AG09309 (cell line): ENCODE measurements at regions not wholly inside any gene's neighbourhood (a gene's known extent, or its start where the extent isn't known, plus 50 kb on each side); places are given as distances from the start of the nearest gene placed in this dataset.
"Not testable (repeated sequence)": the region's sequence is repeated elsewhere in the genome, so short reads cannot be mapped to it uniquely, and the experiment has no call there.

Source experiments
- DNase-seq: peaks from one replicate; pipeline ENCODE4 v3.0.0-alpha.2; 2010; ENCODE audit warnings: low read depth
- H3K4me3 ChIP-seq: 2 replicates; pipeline ENCODE4 v1.5.1; 2011; ENCODE audit warnings: mild to moderate bottlenecking, low read depth, low read length, moderate library complexity; ENCODE audit not compliant: control insufficient read depth
- TF ChIP-seq, protein P1 (sequence below): IDR thresholded peaks from 2 replicates; pipeline ENCODE4 v1.5.1; 2011; ENCODE audit warnings: mild to moderate bottlenecking, low read depth, low read length, inconsistent platforms; ENCODE audit not compliant: insufficient read depth, control insufficient read depth; ENCODE audit errors: missing control alignments

DNA sequence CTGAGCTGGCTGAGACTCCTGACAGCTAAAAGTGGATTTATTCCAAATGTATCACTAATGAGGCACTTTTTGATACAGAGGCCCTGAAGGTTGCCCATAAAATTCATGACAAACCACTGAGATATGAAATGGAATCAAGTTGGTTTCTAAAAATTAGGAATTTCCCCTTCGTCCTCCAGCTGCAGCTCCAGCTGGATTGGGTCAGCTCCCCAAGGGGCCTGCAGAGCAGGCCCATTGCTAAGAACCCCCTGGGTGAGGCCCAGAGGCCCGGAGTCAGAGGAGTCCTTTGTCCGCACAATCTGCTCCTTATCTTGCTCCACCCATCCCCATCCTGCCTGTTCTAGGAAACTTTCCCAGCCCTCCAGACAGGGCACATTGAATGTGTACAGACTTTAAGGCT is 163.5 kb upstream of the TOP1 start:
- H3K4me3 ChIP-seq = no peak overlapping the region
- TF ChIP-seq, protein P1, sequence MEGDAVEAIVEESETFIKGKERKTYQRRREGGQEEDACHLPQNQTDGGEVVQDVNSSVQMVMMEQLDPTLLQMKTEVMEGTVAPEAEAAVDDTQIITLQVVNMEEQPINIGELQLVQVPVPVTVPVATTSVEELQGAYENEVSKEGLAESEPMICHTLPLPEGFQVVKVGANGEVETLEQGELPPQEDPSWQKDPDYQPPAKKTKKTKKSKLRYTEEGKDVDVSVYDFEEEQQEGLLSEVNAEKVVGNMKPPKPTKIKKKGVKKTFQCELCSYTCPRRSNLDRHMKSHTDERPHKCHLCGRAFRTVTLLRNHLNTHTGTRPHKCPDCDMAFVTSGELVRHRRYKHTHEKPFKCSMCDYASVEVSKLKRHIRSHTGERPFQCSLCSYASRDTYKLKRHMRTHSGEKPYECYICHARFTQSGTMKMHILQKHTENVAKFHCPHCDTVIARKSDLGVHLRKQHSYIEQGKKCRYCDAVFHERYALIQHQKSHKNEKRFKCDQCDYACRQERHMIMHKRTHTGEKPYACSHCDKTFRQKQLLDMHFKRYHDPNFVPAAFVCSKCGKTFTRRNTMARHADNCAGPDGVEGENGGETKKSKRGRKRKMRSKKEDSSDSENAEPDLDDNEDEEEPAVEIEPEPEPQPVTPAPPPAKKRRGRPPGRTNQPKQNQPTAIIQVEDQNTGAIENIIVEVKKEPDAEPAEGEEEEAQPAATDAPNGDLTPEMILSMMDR = no peak
- DNase-seq = no peak

DNA sequence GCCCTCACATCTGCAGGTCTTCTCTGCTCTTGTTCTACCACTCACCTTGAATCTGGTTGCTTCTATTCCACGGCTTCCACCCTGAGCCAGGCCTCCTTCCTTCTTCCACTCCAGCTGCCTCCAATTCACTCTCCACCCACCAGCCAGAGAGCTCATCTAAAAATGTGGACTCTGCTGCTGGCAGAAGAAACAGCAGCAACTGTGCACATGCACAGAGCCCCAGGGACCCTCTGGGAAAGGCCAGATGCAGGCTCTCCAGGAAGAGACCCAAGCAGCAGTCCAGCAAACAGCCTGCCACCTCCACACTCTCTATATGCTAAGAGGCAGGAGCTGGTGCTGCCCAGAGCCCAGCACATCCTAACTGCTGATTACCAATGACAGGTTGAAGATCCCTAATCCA is 162.6 kb upstream of the TOP1 start:
- TF ChIP-seq, protein P1 = no peak
- no peak for DNase-seq

DNA sequence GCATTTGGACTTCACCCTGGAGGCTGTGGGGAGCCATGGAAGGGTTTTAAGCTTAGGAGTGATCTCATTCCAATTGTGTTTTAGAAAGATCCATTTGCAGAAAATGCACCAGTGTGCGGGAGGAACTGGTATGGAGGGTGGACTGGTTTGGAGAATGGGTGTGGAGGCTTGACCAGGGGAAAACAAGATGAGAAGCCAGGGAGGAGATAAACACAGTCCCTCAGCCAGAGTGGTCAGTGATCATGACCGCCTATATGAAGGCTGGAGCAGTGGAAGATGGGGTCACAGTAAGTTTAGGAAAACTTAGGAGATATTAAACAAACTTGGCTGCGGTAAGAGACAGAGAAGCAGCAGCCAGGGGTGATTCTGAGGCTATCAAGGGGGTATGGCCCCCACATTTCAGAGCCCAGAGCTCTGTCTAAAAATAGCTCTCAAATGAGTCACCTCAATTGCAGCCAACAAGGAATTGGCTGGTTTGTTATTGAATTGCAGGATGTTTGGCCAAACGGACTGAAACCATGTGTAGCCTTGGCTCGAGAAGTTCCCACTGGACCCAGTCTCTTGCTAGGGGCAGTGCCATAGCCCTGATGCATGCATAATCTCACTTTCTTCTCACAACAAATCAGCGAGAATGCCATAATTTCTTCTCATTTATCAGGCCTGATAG is 159.9 kb upstream of the TOP1 start:
- TF ChIP-seq, protein P1 = no peak
- peak; percentile 29 for DNase-seq
- H3K4me3 ChIP-seq = no peak overlapping the region

More for the DNA sequence above, 162.6 kb upstream of the TOP1 start:
- H3K4me3 ChIP-seq = no peak overlapping the region

DNA sequence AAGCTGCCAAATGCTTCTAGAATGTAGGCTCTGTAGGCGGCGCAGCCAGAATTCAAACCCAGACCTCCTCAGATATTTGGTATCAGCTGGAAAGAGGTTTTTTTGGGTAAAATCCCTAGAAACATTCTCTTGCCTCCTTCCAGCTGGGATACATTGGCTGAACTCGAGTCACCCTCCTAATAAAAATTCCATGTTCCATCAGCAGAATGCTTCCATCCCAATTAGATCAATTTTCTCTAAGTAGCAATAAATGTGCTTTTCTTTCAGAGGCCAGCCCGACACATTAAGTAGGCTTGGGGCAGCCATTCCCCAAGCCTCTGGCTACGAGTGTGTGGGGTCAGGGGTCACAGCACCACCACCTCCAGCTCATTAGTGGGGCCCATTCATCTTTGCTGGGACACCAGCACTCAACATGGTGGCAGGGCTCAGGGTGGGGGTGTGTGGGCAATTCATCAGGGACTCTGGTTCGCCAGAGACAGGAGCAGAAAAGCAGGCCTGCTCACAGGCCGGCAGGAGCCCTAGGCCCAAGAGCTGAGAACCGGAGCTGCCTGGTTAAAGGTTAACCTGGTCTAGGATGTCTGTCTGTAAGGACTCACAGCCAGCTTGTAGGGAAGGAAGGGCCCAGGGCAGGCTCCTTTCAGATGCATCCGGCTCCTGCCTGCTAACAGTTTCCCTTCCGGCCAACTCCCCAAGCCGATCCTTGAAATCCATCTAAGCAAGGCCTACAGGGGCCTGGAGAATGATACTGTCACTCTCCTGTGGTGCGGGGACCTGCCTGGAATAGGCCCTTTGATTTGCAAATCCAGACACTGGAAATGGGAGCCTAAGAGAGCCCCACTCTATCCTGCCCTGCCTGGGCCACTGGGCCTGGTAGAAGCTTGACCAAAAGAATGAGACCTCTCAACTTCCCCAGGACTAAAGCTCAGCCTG is 159.1 kb upstream of the TOP1 start:
- DNase-seq = no peak
- TF ChIP-seq, protein P1 = no peak
- no peak overlapping the region for H3K4me3 ChIP-seq

DNA sequence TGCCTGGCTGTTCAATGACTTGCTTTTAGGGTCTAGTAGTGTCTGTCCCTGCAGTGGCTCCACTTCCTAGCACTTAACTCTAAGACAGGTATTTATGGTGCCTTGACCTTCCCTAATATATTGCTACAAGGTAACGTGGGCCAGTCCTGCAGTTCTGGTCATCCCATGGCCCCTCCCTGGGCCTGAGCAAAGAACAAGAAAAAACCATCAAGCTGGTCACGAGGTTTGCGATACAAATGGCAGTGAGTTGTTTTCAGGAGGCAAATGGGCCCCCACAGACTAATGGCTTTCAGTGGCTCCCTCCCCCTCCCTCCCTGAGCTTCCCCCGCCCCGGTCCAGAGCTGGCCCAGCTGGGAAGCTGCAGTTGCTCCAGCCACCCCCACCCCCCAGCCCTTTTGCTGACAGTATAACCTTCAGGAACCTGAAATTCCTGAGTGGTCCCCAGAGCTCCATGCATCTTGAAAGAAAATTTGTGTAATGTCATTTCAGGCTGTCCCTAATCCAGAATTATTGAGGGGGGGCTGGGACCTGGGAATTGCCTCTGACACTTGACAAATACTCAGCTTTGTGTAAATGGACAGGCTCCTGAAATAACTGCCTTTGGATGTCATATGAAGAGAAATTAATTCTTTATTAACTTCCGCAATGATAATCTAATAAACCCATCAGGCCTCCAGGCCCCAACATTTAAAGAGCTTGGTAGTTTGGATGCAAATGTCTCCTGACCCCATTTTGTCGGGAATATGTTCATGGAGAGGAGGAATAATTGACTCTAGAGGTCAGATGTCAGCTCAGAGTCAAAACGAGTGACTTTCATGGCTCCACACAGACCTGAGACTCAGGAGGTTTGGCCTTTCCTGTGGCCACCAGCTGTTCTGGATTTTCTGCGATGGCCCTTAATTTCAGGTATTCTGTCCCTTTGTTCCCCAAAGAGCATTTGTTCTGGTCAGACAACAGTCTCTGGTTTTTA is 153.2 kb upstream of the TOP1 start:
- H3K4me3 ChIP-seq = no peak overlapping the region
- TF ChIP-seq, protein P1 = no peak

DNA sequence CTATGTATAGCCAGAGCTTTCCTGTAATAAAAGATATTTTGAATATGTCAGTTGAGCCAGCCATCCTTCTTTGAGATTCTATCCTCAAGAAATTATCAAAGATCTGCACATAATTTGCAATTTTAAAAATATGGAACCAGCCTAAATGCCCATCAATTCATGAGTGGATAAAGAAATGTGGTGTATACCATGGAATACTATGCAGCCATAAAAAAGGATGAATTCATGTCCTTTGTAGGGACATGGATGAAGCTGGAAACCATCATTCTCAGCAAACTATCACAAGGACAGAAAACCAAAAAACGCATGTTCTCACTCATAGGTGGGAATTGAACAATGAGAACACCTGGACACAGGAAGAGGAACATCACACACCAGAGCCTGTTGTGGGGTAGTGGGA is 150.5 kb upstream of the TOP1 start:
- not testable (repeated sequence) for H3K4me3 ChIP-seq, DNase-seq

More for the DNA sequence above, 153.2 kb upstream of the TOP1 start:
- DNase-seq = no peak
